OCI-LY7 (cell line): ENCODE measurements at regions not wholly inside any gene's neighbourhood (a gene's known extent, or its start where the extent isn't known, plus 50 kb on each side); places are given as distances from the start of the nearest gene placed in this dataset.

Experiments used
- BruUV-seq: library from RNA; stranded (reverse); fragments of 400-500 nt; replicated peaks from 2 replicates; lab custom pipeline; 2021; lab: Mats Ljungman, UMichigan
- CTCF ChIA-PET: fragments of 300-600 bp; sonication (Branson Sonifier 250); formaldehyde crosslinking; loops from one replicate; lab custom pipeline; 2022; ENCODE audit warnings: antibody characterized with exemption; ENCODE audit not compliant: unreplicated experiment; lab: Charles Lee
- POLR2A ChIA-PET: fragments of 300-600 bp; sonication (Branson Sonifier 250); formaldehyde crosslinking; loops from one replicate; lab custom pipeline; 2022; ENCODE audit warnings: antibody characterized with exemption; lab: Charles Lee
- DNase-seq: peaks from one replicate; pipeline ENCODE4 v3.0.0-alpha.2; 2015; ENCODE audit warnings: low spot score
- H2AFZ ChIP-seq: fragments of 200-600 bp; sonication (generic), shearing (Covaris generic); 2 replicates; pipeline ENCODE4 v1.6.1; 2014; ENCODE audit warnings: mild to moderate bottlenecking, antibody characterized with exemption, low read length, moderate library complexity
- H3K27ac ChIP-seq: fragments of 200-600 bp; sonication (generic); 2 replicates; pipeline ENCODE4 v1.5.1; 2014; ENCODE audit warnings: mixed run types, low read depth, mild to moderate bottlenecking, moderate library complexity, low read length, inconsistent platforms; ENCODE audit not compliant: poor library complexity, severe bottlenecking
- H3K36me3 ChIP-seq: fragments of 200-600 bp; sonication (generic); 2 replicates; pipeline ENCODE4 v1.6.1; 2014; ENCODE audit warnings: mild to moderate bottlenecking, antibody characterized with exemption, low read length, moderate library complexity, mixed read lengths; ENCODE audit not compliant: insufficient read depth
- H3K4me1 ChIP-seq: fragments of 200-600 bp; sonication (generic); 2 replicates; pipeline ENCODE4 v1.5.1; 2014; ENCODE audit warnings: mild to moderate bottlenecking, low read length; ENCODE audit not compliant: insufficient read depth, poor library complexity, severe bottlenecking
- H3K4me2 ChIP-seq: fragments of 200-600 bp; sonication (generic); 2 replicates; pipeline ENCODE4 v1.6.1; 2014; ENCODE audit warnings: mild to moderate bottlenecking, low read length
- H3K4me3 ChIP-seq: fragments of 200-600 bp; sonication (generic); 2 replicates; pipeline ENCODE4 v1.5.1; 2014; ENCODE audit warnings: mild to moderate bottlenecking, low read depth, low read length; ENCODE audit not compliant: poor library complexity, severe bottlenecking
- H3K79me2 ChIP-seq: fragments of 200-600 bp; sonication (generic); 2 replicates; pipeline ENCODE4 v1.6.1; 2016; ENCODE audit warnings: low read depth, mild to moderate bottlenecking, low read length, moderate library complexity, mixed read lengths; ENCODE audit not compliant: insufficient read depth
- H3K9me2 ChIP-seq: fragments of 200-600 bp; sonication (generic); 2 replicates; pipeline ENCODE4 v1.6.1; 2016; ENCODE audit warnings: mild to moderate bottlenecking, low read length, mixed read lengths; ENCODE audit not compliant: insufficient read depth
- H3K9me3 ChIP-seq: fragments of 200-600 bp; sonication (generic); 2 replicates; pipeline ENCODE4 v1.6.1; 2014; ENCODE audit warnings: mild to moderate bottlenecking, mixed run types, low read length, mixed read lengths
- H4K20me1 ChIP-seq: fragments of 200-600 bp; sonication (generic); 2 replicates; pipeline ENCODE4 v1.6.1; 2014; ENCODE audit warnings: mild to moderate bottlenecking, antibody characterized with exemption, low read length, moderate library complexity, mixed read lengths; ENCODE audit not compliant: insufficient read depth
- EZH2phosphoT487 ChIP-seq: fragments of 200-600 bp; sonication (generic); IDR thresholded peaks from 2 replicates; pipeline ENCODE4 v1.6.1; 2018; ENCODE audit warnings: low read depth, borderline replicate concordance, mild to moderate bottlenecking, mixed run types, antibody characterized with exemption, low read length, moderate library complexity, mixed read lengths
- intact Hi-C: fragments of 100-400 bp; cut with micrococcal nuclease; formaldehyde crosslinking; loops from one replicate; pipeline ENCODE4 v1.10.0; 2022; ENCODE audit not compliant: unreplicated experiment
- TF ChIP-seq, protein P1 (sequence below): fragments of 200-600 bp; sonication (generic); conservative IDR thresholded peaks from 2 replicates; pipeline ENCODE4 v1.5.1; 2014; ENCODE audit warnings: mild to moderate bottlenecking, antibody characterized with exemption, low read length, moderate library complexity, mixed read lengths

- BruUV-seq, result no TSS peak
- H3K4me2 ChIP-seq, result no peak overlapping the region
- no peak overlapping the region for H3K27ac ChIP-seq
- H3K79me2 ChIP-seq, result no peaks in the 10 kb centered on the region
- POLR2A ChIA-PET, result no interaction called here
- CTCF ChIA-PET, result no interaction called here
- H3K4me3 ChIP-seq, result no peak overlapping the region
- H3K9me2 ChIP-seq, result no peaks in the 10 kb centered on the region
- TF ChIP-seq, protein P1, sequence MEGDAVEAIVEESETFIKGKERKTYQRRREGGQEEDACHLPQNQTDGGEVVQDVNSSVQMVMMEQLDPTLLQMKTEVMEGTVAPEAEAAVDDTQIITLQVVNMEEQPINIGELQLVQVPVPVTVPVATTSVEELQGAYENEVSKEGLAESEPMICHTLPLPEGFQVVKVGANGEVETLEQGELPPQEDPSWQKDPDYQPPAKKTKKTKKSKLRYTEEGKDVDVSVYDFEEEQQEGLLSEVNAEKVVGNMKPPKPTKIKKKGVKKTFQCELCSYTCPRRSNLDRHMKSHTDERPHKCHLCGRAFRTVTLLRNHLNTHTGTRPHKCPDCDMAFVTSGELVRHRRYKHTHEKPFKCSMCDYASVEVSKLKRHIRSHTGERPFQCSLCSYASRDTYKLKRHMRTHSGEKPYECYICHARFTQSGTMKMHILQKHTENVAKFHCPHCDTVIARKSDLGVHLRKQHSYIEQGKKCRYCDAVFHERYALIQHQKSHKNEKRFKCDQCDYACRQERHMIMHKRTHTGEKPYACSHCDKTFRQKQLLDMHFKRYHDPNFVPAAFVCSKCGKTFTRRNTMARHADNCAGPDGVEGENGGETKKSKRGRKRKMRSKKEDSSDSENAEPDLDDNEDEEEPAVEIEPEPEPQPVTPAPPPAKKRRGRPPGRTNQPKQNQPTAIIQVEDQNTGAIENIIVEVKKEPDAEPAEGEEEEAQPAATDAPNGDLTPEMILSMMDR, result no peak
- TF ChIP-seq EZH2phosphoT487, result no peak
- H4K20me1 ChIP-seq, result no peaks in the 10 kb centered on the region
- H3K9me3 ChIP-seq, result no peaks in the 10 kb centered on the region
- no peak overlapping the region for H2AFZ ChIP-seq
- H3K36me3 ChIP-seq, result no peaks in the 10 kb centered on the region
- peaks cover 15% of the 10 kb centered on the region for H3K4me1 ChIP-seq
- no peak for DNase-seq
- intact Hi-C loops, result no loop called here
Measured at GRCh38 chr5:135116160-135116561, 82.1 kb upstream of the PITX1 start.

GRCh38 chr5:135115591-135115990, 81.6 kb upstream of the PITX1 start:
- Histone ChIP-seq H3K4me3 (no peak overlapping the region), H2AFZ (no peak overlapping the region), H3K36me3 (no peaks in the 10 kb centered on the region), H3K4me2 (no peak overlapping the region), H3K79me2 (no peaks in the 10 kb centered on the region), H4K20me1 (no peaks in the 10 kb centered on the region), H3K9me2 (no peaks in the 10 kb centered on the region), H3K4me1 (peaks cover 15% of the 10 kb centered on the region), H3K27ac (no peak overlapping the region), H3K9me3 (no peaks in the 10 kb centered on the region)
- intact Hi-C loops, result no loop called here
- ChIA-PET POLR2A (no interaction called here), CTCF (no interaction called here)
- no TSS peak for BruUV-seq
- DNase-seq, result no peak
- no peak for TF ChIP-seq EZH2phosphoT487
- TF ChIP-seq, protein P1, result no peak

DNA sequence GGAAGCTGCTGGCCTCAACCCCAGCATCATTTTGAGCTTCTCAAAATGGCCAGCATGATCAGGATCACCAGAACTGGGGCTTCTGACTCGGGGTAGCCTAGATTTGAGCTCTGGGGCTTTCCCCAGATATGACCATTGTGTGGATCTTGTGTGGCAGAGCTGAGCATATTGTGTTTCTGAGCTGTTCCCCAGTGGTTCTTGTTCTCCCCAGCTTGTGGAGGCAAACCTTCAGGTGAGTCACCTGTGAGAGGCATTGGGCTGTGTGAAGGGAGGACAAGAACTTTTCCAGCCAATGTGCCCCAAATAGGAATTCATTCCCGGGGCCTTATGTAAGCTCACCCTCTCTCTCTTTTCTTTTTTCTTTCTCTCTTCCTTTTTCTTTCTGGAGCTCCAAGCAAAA, 80.7 kb upstream of the PITX1 start:
- H3K9me2 ChIP-seq, result no peaks in the 10 kb centered on the region
- H3K36me3 ChIP-seq, result no peaks in the 10 kb centered on the region
- no peaks in the 10 kb centered on the region for H4K20me1 ChIP-seq
- no peak overlapping the region for H3K4me3 ChIP-seq
- H2AFZ ChIP-seq, result no peak overlapping the region
- H3K9me3 ChIP-seq, result no peaks in the 10 kb centered on the region
- no peak overlapping the region for H3K27ac ChIP-seq
- CTCF ChIA-PET, result no interaction called here
- no peak overlapping the region for H3K4me2 ChIP-seq
- POLR2A ChIA-PET, result interaction anchor here (0.6 to 1.5 kb wide), 5 partner anchors 10 to 99 kb away, joined by 3 to 4 read pairs (median 3); no protein-coding TSS in a partner anchor
- BruUV-seq, result no TSS peak
- intact Hi-C loops, result no loop called here
- no peak for TF ChIP-seq EZH2phosphoT487
- no peaks in the 10 kb centered on the region for H3K79me2 ChIP-seq
- DNase-seq, result no peak
- peaks cover 15% of the 10 kb centered on the region for H3K4me1 ChIP-seq
